H1 (cell line): ENCODE measurements at regions not wholly inside any gene's neighbourhood (a gene's known extent, or its start where the extent isn't known, plus 50 kb on each side); places are given as distances from the start of the nearest gene placed in this dataset.

Source experiments
- CTCF ChIA-PET: fragments of 300-600 bp; sonication (Branson Sonifier 250); formaldehyde crosslinking; loops from one replicate; lab custom pipeline; 2021; ENCODE audit not compliant: partially characterized antibody; lab: Charles Lee
- POLR2A ChIA-PET: fragments of 300-600 bp; sonication (Branson Sonifier 250); formaldehyde crosslinking; loops from one replicate; lab custom pipeline; 2021; ENCODE audit warnings: inconsistent platforms; ENCODE audit not compliant: partially characterized antibody; lab: Charles Lee
- DNase-seq, 2 experiments: peaks; one replicate each; pipeline versions ENCODE4 v3.0.0 to v3.0.0-alpha.2; 2010 to 2022; ENCODE audit warnings: low spot score in 2 of 2, low read depth in 1 of 2, mixed read lengths in 1 of 2
- FAIRE-seq: peaks from 2 replicates; lab custom pipeline; 2011; peaks lifted over from hg19 to GRCh38; lab: Jason Lieb, UNC
- H2AFZ ChIP-seq: 2 replicates; pipeline ENCODE4 v1.8.1; 2012; ENCODE audit warnings: low read length, inconsistent platforms
- H2AK5ac ChIP-seq: 2 replicates; pipeline ENCODE4 v1.6.1; 2013; ENCODE audit warnings: low read depth, low read length
- H2BK120ac ChIP-seq: replicated peaks from 2 replicates; pipeline ENCODE3; 2013; ENCODE audit warnings: low read depth, low read length, inconsistent platforms
- H2BK12ac ChIP-seq: 2 replicates; pipeline ENCODE4 v1.6.1; 2013; ENCODE audit warnings: low read depth, low read length
- H2BK15ac ChIP-seq: 2 replicates; pipeline ENCODE4 v1.6.1; 2013; ENCODE audit warnings: low read length
- H2BK20ac ChIP-seq: 2 replicates; pipeline ENCODE4 v1.6.1; 2013; ENCODE audit warnings: low read length
- H2BK5ac ChIP-seq: 2 replicates; pipeline ENCODE4 v1.6.1; 2013; ENCODE audit warnings: low read depth, low read length
- H3K14ac ChIP-seq: 2 replicates; pipeline ENCODE4 v1.6.1; 2013; ENCODE audit warnings: inconsistent platforms; ENCODE audit not compliant: insufficient read length
- H3K18ac ChIP-seq: 2 replicates; pipeline ENCODE4 v1.6.1; 2013; ENCODE audit warnings: low read length; ENCODE audit errors: extremely low read depth
- H3K23ac ChIP-seq: 2 replicates; pipeline ENCODE4 v1.6.1; 2013; ENCODE audit warnings: inconsistent platforms; ENCODE audit not compliant: insufficient read length
- H3K23me2 ChIP-seq: 2 replicates; pipeline ENCODE4 v1.6.1; 2013; ENCODE audit warnings: low read depth, low read length
- H3K27ac ChIP-seq: 2 replicates; pipeline ENCODE4 v1.6.1; 2011; ENCODE audit warnings: low read depth, low read length, inconsistent platforms
- H3K27me3 ChIP-seq, 4 experiments: replicated peaks in 1 of 4; 1 replicate in 1 of 4; 2 replicates in 3 of 4; pipeline versions ENCODE4 v1.6.1 to v1.8.1; 2011 to 2013; ENCODE audit warnings: low read length in 3 of 4, mild to moderate bottlenecking in 3 of 4, inconsistent platforms in 2 of 4, mixed read lengths in 2 of 4, moderate library complexity in 1 of 4; ENCODE audit not compliant: control insufficient read depth in 3 of 4, insufficient read depth in 3 of 4; ENCODE audit errors: extremely low read depth in 1 of 4
- H3K36me3 ChIP-seq, 4 experiments: 2 replicates each; pipeline versions ENCODE4 v1.6.1 to v1.8.1; 2011 to 2013; ENCODE audit warnings: mild to moderate bottlenecking in 4 of 4, low read length in 3 of 4, moderate library complexity in 2 of 4, control low read depth in 1 of 4, inconsistent platforms in 1 of 4; ENCODE audit not compliant: insufficient read depth in 4 of 4, control insufficient read depth in 2 of 4
- H3K4ac ChIP-seq: replicated peaks from 2 replicates; pipeline ENCODE3; 2013; ENCODE audit warnings: low read length, low read depth, mixed read lengths, inconsistent platforms; ENCODE audit not compliant: insufficient read length
- H3K4me1 ChIP-seq, 4 experiments: replicated peaks in 1 of 4; 1 replicate in 1 of 4; 2 replicates in 3 of 4; pipeline versions ENCODE4 v1.6.1 to v1.8.1; 2011 to 2013; ENCODE audit warnings: low read length in 3 of 4, inconsistent platforms in 2 of 4, mixed read lengths in 1 of 4; ENCODE audit not compliant: insufficient read depth in 4 of 4, control insufficient read depth in 3 of 4
- H3K4me2 ChIP-seq, 2 experiments: 2 replicates each; pipeline versions ENCODE4 v1.6.1 to v1.8.1; 2011 to 2013; ENCODE audit warnings: low read depth in 2 of 2, low read length in 2 of 2, control low read depth in 1 of 2, inconsistent platforms in 1 of 2, mild to moderate bottlenecking in 1 of 2; ENCODE audit not compliant: insufficient read depth in 1 of 2
- H3K4me3 ChIP-seq, 4 experiments: fragments of 200-600, 300-600 bp in 1 of 4; sonication (generic), shearing (Covaris generic), sonication (Bioruptor Twin) in 1 of 4; 2 replicates each; pipeline versions ENCODE4 v1.5.1 to v1.8.1; 2011 to 2016; ENCODE audit warnings: low read length in 4 of 4, low read depth in 3 of 4, control low read depth in 2 of 4, inconsistent platforms in 2 of 4, mild to moderate bottlenecking in 2 of 4, mixed read lengths in 1 of 4, moderate library complexity in 1 of 4; ENCODE audit not compliant: insufficient read depth in 2 of 4; ENCODE audit errors: extremely low read depth in 1 of 4
- H3K56ac ChIP-seq: replicated peaks from 2 replicates; pipeline ENCODE3; 2013; ENCODE audit warnings: low read depth, mild to moderate bottlenecking, mixed read lengths, low read length, inconsistent platforms; ENCODE audit not compliant: insufficient read length
- H3K79me1 ChIP-seq: 2 replicates; pipeline ENCODE4 v1.6.1; 2013; ENCODE audit warnings: low read depth, low read length, control low read depth
- H3K79me2 ChIP-seq, 2 experiments: 2 replicates each; pipeline versions ENCODE4 v1.6.1 to v1.8.1; 2012 to 2013; ENCODE audit warnings: low read length in 2 of 2, mild to moderate bottlenecking in 2 of 2, inconsistent platforms in 1 of 2; ENCODE audit not compliant: insufficient read depth in 2 of 2, control insufficient read depth in 1 of 2
- H3K9ac ChIP-seq, 4 experiments: replicated peaks in 1 of 4; 1 replicate in 1 of 4; 2 replicates in 3 of 4; pipeline versions ENCODE4 v1.6.1 to v1.8.1; 2011 to 2013; ENCODE audit warnings: low read depth in 3 of 4, low read length in 3 of 4, control low read depth in 2 of 4, mild to moderate bottlenecking in 2 of 4, moderate library complexity in 2 of 4, inconsistent platforms in 1 of 4; ENCODE audit errors: extremely low read depth in 1 of 4
- H3K9me3 ChIP-seq, 2 experiments: 2 replicates each; pipeline versions ENCODE4 v1.6.1 to v1.8.1; 2012 to 2013; ENCODE audit warnings: mild to moderate bottlenecking in 2 of 2, moderate library complexity in 2 of 2, control low read depth in 1 of 2, inconsistent platforms in 1 of 2, low read depth in 1 of 2, low read length in 1 of 2, mixed read lengths in 1 of 2; ENCODE audit not compliant: insufficient read depth in 2 of 2
- H4K20me1 ChIP-seq, 2 experiments: replicated peaks in 1 of 2; 2 replicates each; pipeline versions ENCODE3 to v1.8.1; 2011 to 2013; ENCODE audit warnings: inconsistent platforms in 2 of 2, low read length in 2 of 2, mild to moderate bottlenecking in 1 of 2; ENCODE audit not compliant: insufficient read depth in 2 of 2, control insufficient read depth in 1 of 2
- H4K5ac ChIP-seq: 2 replicates; pipeline ENCODE4 v1.6.1; 2013; ENCODE audit warnings: low read length, low read depth, mixed read lengths, inconsistent platforms; ENCODE audit not compliant: insufficient read length
- H4K8ac ChIP-seq: 2 replicates; pipeline ENCODE4 v1.8.0; 2013; ENCODE audit warnings: mild to moderate bottlenecking, moderate library complexity, low read length, inconsistent platforms; ENCODE audit not compliant: insufficient read depth; ENCODE audit errors: extremely low read depth
- H4K91ac ChIP-seq: replicated peaks from 2 replicates; pipeline ENCODE3; 2013; ENCODE audit warnings: low read length, mixed read lengths, inconsistent platforms; ENCODE audit not compliant: insufficient read length
- BRCA1 ChIP-seq: IDR thresholded peaks from 2 replicates; pipeline ENCODE4 v1.6.1; 2012; ENCODE audit warnings: low read depth, low read length, improper control_type of control experiment
- CHD1 ChIP-seq: IDR thresholded peaks from 2 replicates; pipeline ENCODE4 v1.6.1; 2012; ENCODE audit warnings: low read depth, low read length, improper control_type of control experiment
- WGBS, 2 experiments: shearing (Covaris generic) in 1 of 2; methylation state at CpG; one replicate each; pipeline versions ENCODE4 v1.1.6 to v1.1.7; 2013 to 2015; ENCODE audit warnings: low lambda C conversion rate in 2 of 2, mixed read lengths in 2 of 2, inconsistent platforms in 1 of 2, low coverage in 1 of 2, missing lambda C conversion rate in 1 of 2; ENCODE audit not compliant: insufficient replicate concordance in 2 of 2, insufficient coverage in 1 of 2, insufficient read length in 1 of 2; ENCODE audit errors: extremely low coverage in 1 of 2, missing lambda C conversion rate in 1 of 2; 5-methylcytosine and 5-hydroxymethylcytosine counted together

DNA sequence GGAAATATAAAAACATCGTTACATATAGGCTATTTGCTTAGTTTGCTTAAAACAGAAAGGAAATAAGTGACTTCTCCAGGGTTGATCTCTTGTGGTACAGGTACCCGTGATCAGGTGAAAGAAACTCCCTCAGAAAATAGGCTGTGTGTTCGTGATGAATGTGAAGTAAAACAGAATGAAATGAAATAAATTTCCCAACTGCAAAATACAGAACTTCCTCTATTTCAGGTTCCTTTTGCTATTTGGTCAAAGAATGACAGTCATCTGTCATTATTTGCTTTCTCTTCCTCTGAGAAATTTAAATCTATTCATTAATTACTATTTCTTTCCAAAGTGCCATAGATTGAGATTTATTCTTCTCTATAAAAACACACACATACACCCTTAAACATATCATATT lies 408.1 kb downstream of the FAM170A start:
- no peaks in the 10 kb centered on the region for H3K79me2 ChIP-seq
- H2BK5ac ChIP-seq, result no peak overlapping the region
- H2BK20ac ChIP-seq, result no peak overlapping the region
- H4K5ac ChIP-seq, result no peak overlapping the region
- no peak overlapping the region for H2BK12ac ChIP-seq
- no peak overlapping the region for H2BK15ac ChIP-seq
- H3K4me1 ChIP-seq, result no peaks in the 10 kb centered on the region
- no peaks in the 10 kb centered on the region for H3K27me3 ChIP-seq
- POLR2A ChIA-PET, result no interaction called here
- no peak overlapping the region for H3K4me3 ChIP-seq
- H2AFZ ChIP-seq, result no peak overlapping the region
- no peaks in the 10 kb centered on the region for H3K23me2 ChIP-seq
- WGBS, 2 experiments, result 92% methylated on average over 3 of the region's 3 CpGs; no CpG with 5 or more reads in 1 of the 2 experiments
- CTCF ChIA-PET, result no interaction called here
- no peak overlapping the region for H3K9ac ChIP-seq
- H3K14ac ChIP-seq, result no peak overlapping the region
- no peak overlapping the region for H4K91ac ChIP-seq
- H3K4me2 ChIP-seq, result no peak overlapping the region
- no peaks in the 10 kb centered on the region for H3K36me3 ChIP-seq
- H4K20me1 ChIP-seq, result no peaks in the 10 kb centered on the region
- H2BK120ac ChIP-seq, result no peak overlapping the region
- no peaks in the 10 kb centered on the region for H3K79me1 ChIP-seq
- no peaks in the 10 kb centered on the region for H3K9me3 ChIP-seq
- H3K18ac ChIP-seq, result no peak overlapping the region
- no peak for TF ChIP-seq BRCA1
- no peak for TF ChIP-seq CHD1
- no peak overlapping the region for H3K23ac ChIP-seq
- H3K4ac ChIP-seq, result no peak overlapping the region
- DNase-seq (no peak), FAIRE-seq (no peak)
- no peak overlapping the region for H3K56ac ChIP-seq
- H2AK5ac ChIP-seq, result no peak overlapping the region
- no peak overlapping the region for H3K27ac ChIP-seq
- H4K8ac ChIP-seq, result no peak overlapping the region
